H9 (cell line): ENCODE measurements at regions not wholly inside any gene's neighbourhood (a gene's known extent, or its start where the extent isn't known, plus 50 kb on each side); places are given as distances from the start of the nearest gene placed in this dataset.

ENCODE experiments used
- DNase-seq: peaks from one replicate; pipeline ENCODE4 v3.0.0-alpha.2; 2017
- H2AFZ ChIP-seq: one replicate; pipeline ENCODE4 v1.6.1; 2013; ENCODE audit warnings: mild to moderate bottlenecking, low read length, control low read depth, moderate library complexity
- H2AK5ac ChIP-seq: 2 replicates; pipeline ENCODE4 v1.6.1; 2013; ENCODE audit warnings: low read length, control low read depth, mixed read lengths; ENCODE audit not compliant: insufficient read length
- H2BK120ac ChIP-seq: one replicate; pipeline ENCODE4 v1.6.1; 2013; ENCODE audit warnings: low read depth, mild to moderate bottlenecking, low read length, control low read depth, inconsistent platforms; ENCODE audit not compliant: poor library complexity, severe bottlenecking
- H2BK12ac ChIP-seq: 2 replicates; pipeline ENCODE4 v1.6.1; 2013; ENCODE audit warnings: low read length, control low read depth, mixed read lengths, low read depth; ENCODE audit not compliant: insufficient read length
- H2BK15ac ChIP-seq: 2 replicates; pipeline ENCODE4 v1.6.1; 2013; ENCODE audit warnings: low read depth, low read length, control low read depth
- H2BK20ac ChIP-seq: one replicate; pipeline ENCODE4 v1.6.1; 2013; ENCODE audit warnings: low read depth, mild to moderate bottlenecking, low read length, control low read depth, inconsistent platforms; ENCODE audit not compliant: poor library complexity, severe bottlenecking
- H2BK5ac ChIP-seq: 2 replicates; pipeline ENCODE4 v1.6.1; 2013; ENCODE audit warnings: low read length, control low read depth, mixed read lengths; ENCODE audit not compliant: insufficient read length
- H3K14ac ChIP-seq: 2 replicates; pipeline ENCODE4 v1.6.1; 2013; ENCODE audit warnings: low read length, control low read depth; ENCODE audit not compliant: insufficient read depth
- H3K18ac ChIP-seq: 2 replicates; pipeline ENCODE4 v1.6.1; 2013; ENCODE audit warnings: low read depth, mild to moderate bottlenecking, mixed read lengths, low read length, control low read depth; ENCODE audit not compliant: insufficient read length
- H3K23ac ChIP-seq: 2 replicates; pipeline ENCODE4 v1.6.1; 2013; ENCODE audit warnings: low read length, control low read depth, mixed read lengths, low read depth; ENCODE audit not compliant: insufficient read length
- H3K23me2 ChIP-seq: 2 replicates; pipeline ENCODE4 v1.6.1; 2013; ENCODE audit warnings: low read depth, mild to moderate bottlenecking, mixed read lengths, low read length, control low read depth; ENCODE audit not compliant: insufficient read length, poor library complexity, severe bottlenecking
- H3K27ac ChIP-seq: 2 replicates; pipeline ENCODE4 v1.5.1; 2013; ENCODE audit warnings: low read length, control low read depth, mixed read lengths, low read depth; ENCODE audit not compliant: insufficient read length
- H3K27me3 ChIP-seq: 2 replicates; pipeline ENCODE4 v1.6.1; 2013; ENCODE audit warnings: low read length, control low read depth, inconsistent platforms; ENCODE audit not compliant: insufficient read depth
- H3K4ac ChIP-seq: 2 replicates; pipeline ENCODE4 v1.6.1; 2013; ENCODE audit warnings: low read depth, mild to moderate bottlenecking, control low read depth, inconsistent platforms, low read length, moderate library complexity
- H3K4me1 ChIP-seq: 2 replicates; pipeline ENCODE4 v1.6.1; 2013; ENCODE audit warnings: low read length, control low read depth, inconsistent platforms; ENCODE audit not compliant: insufficient read depth
- H3K4me2 ChIP-seq: 2 replicates; pipeline ENCODE4 v1.6.1; 2013; ENCODE audit warnings: low read length, control low read depth, mixed read lengths; ENCODE audit not compliant: insufficient read length, insufficient read depth
- H3K56ac ChIP-seq: 2 replicates; pipeline ENCODE4 v1.6.1; 2013; ENCODE audit warnings: low read depth, mild to moderate bottlenecking, mixed read lengths, low read length, control low read depth; ENCODE audit not compliant: insufficient read length
- H3K79me1 ChIP-seq: 2 replicates; pipeline ENCODE4 v1.6.1; 2013; ENCODE audit warnings: low read depth, mild to moderate bottlenecking, moderate library complexity, low read length, control low read depth, inconsistent platforms; ENCODE audit not compliant: insufficient read depth, poor library complexity, severe bottlenecking
- H3K79me2 ChIP-seq: 2 replicates; pipeline ENCODE4 v1.6.1; 2013; ENCODE audit warnings: low read length, control low read depth, inconsistent platforms; ENCODE audit not compliant: insufficient read depth
- H3K9ac ChIP-seq: 2 replicates; pipeline ENCODE4 v1.6.1; 2013; ENCODE audit warnings: low read length, control low read depth, mixed read lengths; ENCODE audit not compliant: insufficient read length; ENCODE audit errors: extremely low read depth
- H3K9me3 ChIP-seq: one replicate; pipeline ENCODE4 v1.6.1; 2013; ENCODE audit warnings: low read depth, low read length, inconsistent platforms; ENCODE audit not compliant: control insufficient read depth
- H3T11ph ChIP-seq: one replicate; pipeline ENCODE4 v1.6.1; 2013; ENCODE audit warnings: mild to moderate bottlenecking, low read length, control low read depth, inconsistent platforms
- H4K20me1 ChIP-seq: one replicate; pipeline ENCODE4 v1.6.1; 2013; ENCODE audit not compliant: control insufficient read depth, insufficient read length, insufficient read depth
- H4K5ac ChIP-seq: 2 replicates; pipeline ENCODE4 v1.6.1; 2013; ENCODE audit warnings: low read depth, mild to moderate bottlenecking, mixed read lengths, low read length, control low read depth; ENCODE audit not compliant: insufficient read length
- H4K8ac ChIP-seq: replicated peaks from 2 replicates; pipeline ENCODE4 v1.6.1; 2013; ENCODE audit warnings: low read length, control low read depth, mixed read lengths, low read depth; ENCODE audit not compliant: insufficient read length
- H4K91ac ChIP-seq: 2 replicates; pipeline ENCODE4 v1.6.1; 2013; ENCODE audit warnings: low read depth, mild to moderate bottlenecking, moderate library complexity, mixed read lengths, low read length, control low read depth; ENCODE audit not compliant: insufficient read length
- H3K27ac Mint-ChIP-seq, 3 experiments: 2 replicates in 2 of 3; 3 replicates in 1 of 3; pipeline ENCODE4 v1.8.0; 2020 to 2021; ENCODE audit warnings: mixed read lengths in 3 of 3, mild to moderate bottlenecking in 1 of 3, moderate library complexity in 1 of 3
- H3K27me3 Mint-ChIP-seq: 2 replicates; pipeline ENCODE4 v1.8.0; 2021; ENCODE audit warnings: low read depth, mild to moderate bottlenecking, moderate library complexity, mixed read lengths
- H3K36me3 Mint-ChIP-seq, 3 experiments: 2 replicates in 2 of 3; 3 replicates in 1 of 3; pipeline ENCODE4 v1.8.0; 2020 to 2021; ENCODE audit warnings: low read depth in 3 of 3, mixed read lengths in 3 of 3; ENCODE audit not compliant: insufficient read depth in 1 of 3
- H3K4me1 Mint-ChIP-seq, 2 experiments: 2 replicates each; pipeline ENCODE4 v1.8.0; 2020; ENCODE audit warnings: mixed read lengths in 2 of 2
- H3K4me3 Mint-ChIP-seq, 2 experiments: 2 replicates in 1 of 2; 3 replicates in 1 of 2; pipeline ENCODE4 v1.8.0; 2020 to 2021; ENCODE audit warnings: mild to moderate bottlenecking in 2 of 2, mixed read lengths in 2 of 2, moderate library complexity in 1 of 2
- H3K9me3 Mint-ChIP-seq, 2 experiments: 2 replicates in 1 of 2; 3 replicates in 1 of 2; pipeline ENCODE4 v1.8.0; 2020; ENCODE audit warnings: mild to moderate bottlenecking in 2 of 2, mixed read lengths in 2 of 2, moderate library complexity in 1 of 2
- WGBS: extraction: QIAGEN DNeasy Blood & Tissue Kit; methylation state at CpG from one replicate; pipeline ENCODE4 v1.1.7; 2013; ENCODE audit warnings: missing lambda C conversion rate, low lambda C conversion rate, mixed read lengths; ENCODE audit not compliant: insufficient read length; ENCODE audit errors: extremely low coverage; 5-methylcytosine and 5-hydroxymethylcytosine counted together
- TF ChIP-seq, protein P1 (sequence below): fragments of 200-600 bp; sonication (generic); conservative IDR thresholded peaks from 3 replicates; pipeline ENCODE4 v1.8.0; 2021; ENCODE audit warnings: antibody characterized with exemption, mild to moderate bottlenecking

DNA sequence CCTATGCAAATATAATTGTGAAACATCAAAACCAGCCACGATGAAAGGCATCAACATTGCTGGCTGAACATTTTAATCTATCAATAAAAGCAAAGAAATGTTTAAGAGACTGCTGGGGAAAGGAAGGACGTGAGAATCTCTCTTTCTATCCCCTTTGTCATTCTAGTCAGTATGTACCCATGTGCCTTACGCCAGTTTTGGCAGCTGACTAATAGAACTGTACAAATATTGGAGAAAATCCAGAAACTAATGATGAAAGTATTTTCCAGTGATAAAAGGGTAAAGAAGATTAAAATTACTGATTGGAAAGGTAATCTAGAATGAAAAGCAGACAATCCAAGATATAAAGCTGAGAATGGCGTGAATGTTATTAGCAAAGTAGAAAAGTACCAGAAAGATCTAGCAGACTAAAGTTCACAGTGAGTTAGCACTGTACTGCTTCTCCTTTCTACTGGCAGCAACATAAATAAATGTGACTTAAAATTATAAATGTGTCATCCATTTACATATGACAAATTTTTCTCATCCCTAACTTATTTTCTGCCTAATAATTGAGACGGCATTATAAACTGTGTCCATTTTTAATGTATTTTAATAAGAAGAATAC lies 401.9 kb upstream of the CNTN4 start:
- H4K91ac ChIP-seq, result no peak overlapping the region
- H3K4me1 ChIP-seq, result no peaks in the 10 kb centered on the region
- H3K79me1 ChIP-seq, result no peaks in the 10 kb centered on the region
- no peak overlapping the region for H3K9ac ChIP-seq
- H2BK120ac ChIP-seq, result no peak overlapping the region
- Mint-ChIP-seq H3K9me3 (no peaks in the 10 kb centered on the region), H3K27ac (no peak overlapping the region; a peak in 1 of 7 replicates), H3K4me1 (no peaks in the 10 kb centered on the region), H3K36me3 (no peaks in the 10 kb centered on the region), H3K27me3 (no peaks in the 10 kb centered on the region), H3K4me3 (no peak overlapping the region)
- H3K4ac ChIP-seq, result no peak overlapping the region
- no peak overlapping the region for H4K5ac ChIP-seq
- H3K9me3 ChIP-seq, result no peaks in the 10 kb centered on the region
- H2BK5ac ChIP-seq, result no peak overlapping the region
- H3K27me3 ChIP-seq, result no peaks in the 10 kb centered on the region
- no peak overlapping the region for H2BK12ac ChIP-seq
- H2BK20ac ChIP-seq, result no peak overlapping the region
- no CpG with 5 or more reads among the region's 5 CpGs for WGBS
- no peak overlapping the region for H3K4me2 ChIP-seq
- no peaks in the 10 kb centered on the region for H4K20me1 ChIP-seq
- DNase-seq, result no peak
- H3K79me2 ChIP-seq, result no peaks in the 10 kb centered on the region
- H3K23me2 ChIP-seq, result no peaks in the 10 kb centered on the region
- H3T11ph ChIP-seq, result no peak overlapping the region
- H2AFZ ChIP-seq, result no peak overlapping the region
- no peak overlapping the region for H2BK15ac ChIP-seq
- H3K18ac ChIP-seq, result no peak overlapping the region
- H3K14ac ChIP-seq, result no peak overlapping the region
- no peak overlapping the region for H2AK5ac ChIP-seq
- H3K23ac ChIP-seq, result no peak overlapping the region
- H4K8ac ChIP-seq, result no peak overlapping the region
- H3K27ac ChIP-seq, result no peak overlapping the region
- TF ChIP-seq, protein P1, sequence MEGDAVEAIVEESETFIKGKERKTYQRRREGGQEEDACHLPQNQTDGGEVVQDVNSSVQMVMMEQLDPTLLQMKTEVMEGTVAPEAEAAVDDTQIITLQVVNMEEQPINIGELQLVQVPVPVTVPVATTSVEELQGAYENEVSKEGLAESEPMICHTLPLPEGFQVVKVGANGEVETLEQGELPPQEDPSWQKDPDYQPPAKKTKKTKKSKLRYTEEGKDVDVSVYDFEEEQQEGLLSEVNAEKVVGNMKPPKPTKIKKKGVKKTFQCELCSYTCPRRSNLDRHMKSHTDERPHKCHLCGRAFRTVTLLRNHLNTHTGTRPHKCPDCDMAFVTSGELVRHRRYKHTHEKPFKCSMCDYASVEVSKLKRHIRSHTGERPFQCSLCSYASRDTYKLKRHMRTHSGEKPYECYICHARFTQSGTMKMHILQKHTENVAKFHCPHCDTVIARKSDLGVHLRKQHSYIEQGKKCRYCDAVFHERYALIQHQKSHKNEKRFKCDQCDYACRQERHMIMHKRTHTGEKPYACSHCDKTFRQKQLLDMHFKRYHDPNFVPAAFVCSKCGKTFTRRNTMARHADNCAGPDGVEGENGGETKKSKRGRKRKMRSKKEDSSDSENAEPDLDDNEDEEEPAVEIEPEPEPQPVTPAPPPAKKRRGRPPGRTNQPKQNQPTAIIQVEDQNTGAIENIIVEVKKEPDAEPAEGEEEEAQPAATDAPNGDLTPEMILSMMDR, result no peak
- H3K56ac ChIP-seq, result no peak overlapping the region
